Left renal cortex interstitium (tissue), 4 donors: ENCODE measurements at regions not wholly inside any gene's neighbourhood (a gene's known extent, or its start where the extent isn't known, plus 50 kb on each side); places are given as distances from the start of the nearest gene placed in this dataset.

Experiments
- DNase-seq, 4 donors: peaks; one replicate each; pipeline ENCODE4 v3.0.0-alpha.2; 2013; ENCODE audit warnings: low read depth in 4 of 4, low spot score in 2 of 4, missing footprints in 1 of 4

DNA sequence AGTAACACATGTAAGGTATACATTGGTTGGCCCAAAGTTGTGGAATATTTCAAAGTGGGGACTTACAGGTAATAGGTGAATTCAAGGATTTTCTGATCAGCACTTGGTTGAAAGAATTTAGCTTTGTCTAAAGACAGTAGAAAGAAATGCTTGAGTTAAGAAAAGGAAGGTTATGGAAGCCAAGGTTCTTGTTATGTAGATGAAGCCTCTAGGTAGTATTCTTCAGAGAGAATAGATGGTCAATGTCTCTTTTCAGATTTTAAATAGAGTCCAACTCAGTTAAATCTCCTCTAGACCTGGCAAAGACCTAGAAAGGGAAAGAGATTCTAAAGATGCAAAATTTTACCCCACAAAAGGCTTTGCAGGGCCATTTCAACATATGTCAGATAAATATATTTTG, 157.4 kb downstream of the ANKRD30B start:
- no peak for DNase-seq

DNA sequence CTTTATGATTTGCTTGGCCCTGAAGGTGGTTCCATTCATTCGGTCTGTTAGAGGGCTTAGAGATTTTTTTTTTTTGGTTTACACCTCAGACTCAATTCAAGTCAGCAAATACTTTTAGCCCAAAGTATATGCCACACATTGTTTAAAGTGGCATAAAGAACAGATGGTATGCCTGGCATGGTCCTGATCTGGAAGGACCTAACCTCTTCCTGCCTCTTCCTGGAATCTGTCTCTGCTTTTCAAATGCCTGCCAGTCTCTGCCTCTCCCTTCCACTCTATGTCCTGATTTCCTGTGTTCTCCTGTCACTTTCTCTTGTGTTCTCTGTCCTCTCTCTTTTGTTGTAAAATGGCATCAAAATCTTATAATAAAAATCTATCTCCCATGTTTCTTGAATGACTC, 158.0 kb downstream of the ANKRD30B start:
- DNase-seq: no peak

DNA sequence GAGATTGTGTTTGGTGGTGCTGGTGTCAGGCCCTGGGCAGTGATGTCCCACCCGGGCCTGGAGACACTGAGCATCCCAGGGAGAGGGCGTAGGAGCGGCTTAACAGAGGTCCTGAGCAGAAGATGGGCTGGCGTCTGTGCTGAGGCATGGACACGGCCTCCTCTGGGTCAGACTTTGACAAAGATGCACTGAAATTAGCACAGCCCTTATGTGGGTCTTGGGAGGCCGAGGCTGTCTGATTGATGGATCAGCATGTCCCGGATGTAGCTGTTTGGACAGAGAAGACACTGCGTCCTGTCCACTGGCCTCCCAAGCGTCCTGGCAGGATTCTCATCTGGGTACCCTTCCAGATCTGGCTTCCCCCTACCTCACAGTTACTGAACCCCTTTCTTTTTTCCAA, 159.4 kb downstream of the ANKRD30B start:
- no peak for DNase-seq

DNA sequence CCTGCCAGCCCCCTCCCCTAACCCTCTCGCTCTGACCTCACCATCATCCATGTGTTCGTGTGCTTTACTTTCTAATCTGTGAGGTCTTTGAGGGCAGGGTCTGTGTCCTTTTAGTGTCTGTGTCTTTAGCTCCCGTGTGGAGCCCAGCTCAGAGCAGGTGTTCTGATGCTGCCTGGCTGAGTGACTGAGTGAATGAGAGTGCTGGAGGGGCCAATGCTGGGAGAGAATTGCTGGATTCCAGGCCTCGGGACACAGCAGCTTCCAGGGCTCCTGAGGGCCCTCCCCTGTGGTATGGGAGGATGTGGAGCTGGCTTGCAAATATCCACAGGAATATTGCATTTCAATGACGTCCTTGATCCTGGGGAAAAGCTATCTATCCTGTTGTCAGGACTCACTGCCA, 160.6 kb downstream of the ANKRD30B start:
- DNase-seq: no peak

DNA sequence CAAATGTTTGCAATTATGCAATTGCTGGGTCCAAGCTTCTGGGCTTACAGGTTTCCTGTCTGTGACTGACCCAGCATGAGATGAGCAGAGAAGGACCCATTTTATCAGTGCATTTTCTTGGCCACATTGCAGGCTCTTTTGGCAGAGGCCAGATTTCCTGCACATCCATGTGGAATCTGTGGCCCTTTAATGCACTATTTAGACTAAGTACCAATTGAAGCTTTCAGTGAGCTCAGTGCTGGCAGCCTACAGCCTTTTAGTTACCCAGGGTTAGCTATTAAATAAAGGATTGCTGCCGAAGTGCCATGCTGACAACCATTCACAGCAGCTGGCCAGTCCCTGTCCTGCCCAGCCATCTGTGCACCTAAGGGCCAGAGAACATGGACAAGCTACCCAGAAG, 165.0 kb downstream of the ANKRD30B start:
- DNase-seq: no peak

DNA sequence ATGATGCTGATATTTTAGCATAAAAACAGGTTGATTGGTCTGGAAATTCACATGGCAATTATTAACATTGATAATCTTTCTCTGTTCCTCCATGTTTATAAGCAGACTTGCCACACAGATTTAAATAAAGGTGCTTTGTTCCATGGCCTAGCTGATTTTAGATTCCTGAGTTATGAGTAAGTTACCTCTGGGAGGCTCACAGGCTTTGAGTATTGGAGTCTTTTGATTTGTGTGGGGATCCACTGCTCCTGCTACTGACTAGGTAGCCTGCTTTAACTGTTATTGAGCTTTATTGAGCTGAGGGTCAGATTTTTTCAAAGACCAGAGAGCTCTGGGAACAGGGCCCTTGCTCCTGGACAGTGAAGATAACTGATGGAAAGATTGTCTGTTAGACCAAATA, 166.1 kb downstream of the ANKRD30B start:
- DNase-seq: no peak

DNA sequence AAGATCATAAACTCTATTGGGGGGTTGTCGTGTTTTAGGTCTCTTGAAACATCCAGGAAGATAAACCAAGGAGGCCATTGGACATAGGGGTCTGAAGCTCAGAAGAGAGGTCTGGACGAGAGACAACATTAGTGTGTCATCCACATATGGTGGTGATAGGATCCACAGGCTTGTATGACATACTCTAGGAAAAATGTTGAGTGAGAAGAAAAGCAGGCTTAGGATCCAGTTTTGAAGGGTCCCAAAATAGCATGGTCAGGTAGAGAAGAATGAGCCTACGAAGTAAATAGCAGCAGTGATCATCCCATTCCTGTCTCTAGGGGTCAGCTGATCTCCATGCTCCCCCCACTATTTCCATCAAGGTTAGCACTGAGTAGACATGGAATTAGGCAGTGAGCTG, 166.8 kb downstream of the ANKRD30B start:
- DNase-seq: no peak

DNA sequence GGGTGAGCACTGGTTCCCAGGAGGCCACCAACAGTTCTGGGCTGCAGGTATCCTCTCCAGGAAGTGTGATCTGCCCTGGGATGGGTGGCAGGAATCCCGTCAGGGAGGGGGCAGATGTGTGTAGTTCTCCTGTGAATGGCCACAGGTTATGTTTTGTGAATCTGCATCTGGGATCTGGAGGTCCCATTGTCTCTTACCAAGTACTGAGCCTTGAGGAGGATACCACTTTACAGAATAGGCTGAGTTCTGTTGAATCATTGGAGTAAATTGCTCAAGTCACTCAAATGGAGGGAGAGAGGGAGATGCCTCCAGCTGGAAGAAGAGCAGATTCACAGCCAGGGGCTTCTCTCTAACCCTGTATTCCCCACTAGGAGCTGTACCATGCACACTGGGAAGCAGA, 168.2 kb downstream of the ANKRD30B start:
- DNase-seq: no peak

DNA sequence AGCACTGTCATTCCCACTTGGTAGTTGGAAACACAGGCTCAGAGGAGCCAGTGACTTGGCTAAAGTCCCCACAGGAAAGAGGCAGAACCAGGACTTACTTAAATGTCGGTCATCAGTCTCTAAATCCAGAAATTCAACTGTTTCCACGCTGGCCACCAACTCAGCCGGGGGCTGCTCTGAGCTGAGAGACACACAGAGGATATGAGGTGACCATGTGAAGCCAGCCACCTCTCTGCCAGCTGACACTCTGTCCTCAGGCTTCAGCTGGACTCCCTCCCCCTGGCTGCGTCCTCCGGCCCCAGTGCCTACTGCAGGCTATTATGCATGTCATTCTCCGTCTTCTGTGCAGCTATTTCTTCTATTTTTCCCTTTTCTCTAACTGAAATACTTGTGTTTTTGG, 168.9 kb downstream of the ANKRD30B start:
- no peak for DNase-seq

DNA sequence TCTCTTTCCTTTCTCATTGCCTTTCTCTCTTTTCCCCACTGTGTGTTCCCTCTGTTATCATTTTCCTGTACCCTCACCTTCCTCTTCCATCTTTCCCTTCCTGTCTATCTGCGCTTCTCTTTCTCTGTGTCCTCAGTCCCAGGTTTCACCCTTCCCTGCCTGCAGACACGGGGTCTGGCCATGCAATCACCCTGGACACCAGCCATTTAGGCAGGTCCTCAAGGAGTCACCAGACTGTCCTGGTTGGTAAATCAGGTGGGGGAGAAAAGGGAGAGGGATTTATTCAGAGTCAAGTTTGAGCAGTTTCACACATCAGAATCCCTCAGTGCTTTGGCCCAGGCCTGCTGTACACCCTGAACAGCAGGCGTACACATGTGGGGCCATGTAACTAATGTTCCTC, 169.3 kb downstream of the ANKRD30B start:
- DNase-seq: no peak

DNA sequence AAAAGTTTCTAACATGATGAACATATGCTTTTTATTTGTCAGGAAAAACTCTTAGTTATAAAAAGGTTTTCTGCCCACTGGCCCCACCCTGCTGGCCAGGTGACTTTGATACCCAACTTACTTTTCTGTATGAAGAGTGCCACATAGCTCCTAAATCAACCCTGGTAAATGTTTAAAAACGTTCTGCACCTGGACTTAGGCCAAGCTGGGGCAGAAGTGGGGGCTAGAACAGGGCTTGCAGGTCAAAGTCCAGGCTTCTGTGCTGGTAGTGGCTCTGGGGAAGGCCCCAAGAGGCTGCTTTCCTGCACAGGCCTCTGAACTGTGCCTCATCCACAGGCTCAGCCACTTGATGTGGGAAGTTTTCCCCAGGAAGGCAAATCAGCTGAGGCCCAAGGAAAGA, 171.7 kb downstream of the ANKRD30B start:
- no peak for DNase-seq

DNA sequence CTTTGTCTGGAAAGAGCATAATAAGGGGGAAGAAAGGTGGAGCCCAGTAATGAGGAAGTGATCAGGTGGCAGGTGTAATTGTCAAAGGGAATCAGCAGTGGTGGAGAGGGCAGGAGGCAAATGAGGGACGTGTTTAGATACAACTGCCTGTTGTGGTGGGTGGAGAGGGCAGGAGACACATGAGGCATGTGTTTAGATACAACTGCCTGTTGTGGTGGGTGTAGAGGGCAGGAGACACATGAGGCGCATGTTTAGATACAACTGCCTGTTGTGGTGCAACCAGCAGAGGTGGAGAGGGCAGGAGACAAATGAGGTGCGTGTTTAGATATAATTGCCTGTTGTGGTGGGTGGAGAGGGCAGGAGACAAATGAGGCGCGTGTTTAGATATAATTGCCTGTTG, 173.1 kb downstream of the ANKRD30B start:
- no peak for DNase-seq

DNA sequence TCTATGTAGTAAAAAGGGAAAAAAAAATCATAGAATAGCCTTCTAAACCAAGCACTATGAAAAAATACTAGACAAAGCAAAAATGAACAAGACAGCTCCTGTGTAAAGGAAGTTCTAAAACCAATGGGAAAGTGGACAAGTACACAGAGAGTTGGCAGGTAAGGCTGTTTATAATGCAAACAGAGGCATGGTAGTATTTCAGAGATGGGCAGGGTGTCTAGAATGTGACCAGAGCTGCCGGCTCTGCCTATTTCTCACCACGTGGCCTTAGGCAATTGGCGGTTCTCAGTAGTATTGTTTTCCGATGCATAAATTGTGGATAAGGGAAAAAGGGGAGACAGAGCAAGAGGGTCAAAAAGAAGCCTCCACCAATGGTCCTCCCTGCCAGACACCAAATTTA, 173.6 kb downstream of the ANKRD30B start:
- no peak for DNase-seq

DNA sequence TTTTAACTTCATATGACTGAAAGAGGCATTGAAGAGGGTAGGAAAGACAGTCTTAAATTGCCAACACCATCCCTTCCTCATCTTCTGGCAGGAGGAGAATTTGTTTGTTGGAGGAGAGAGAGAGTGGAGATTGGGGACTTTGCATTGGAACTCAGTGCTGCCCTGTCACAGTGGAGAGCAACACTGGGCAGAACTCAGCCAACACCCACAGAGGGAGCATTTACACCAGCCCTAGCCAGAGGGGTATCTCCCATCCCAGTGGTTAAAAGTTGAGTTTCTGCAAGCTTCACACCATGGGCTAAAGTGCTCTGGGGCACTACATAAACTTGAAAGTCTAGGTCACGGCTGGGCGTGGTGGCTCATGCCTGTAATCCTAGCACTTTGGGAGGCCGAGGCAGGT, 174.1 kb downstream of the ANKRD30B start:
- DNase-seq: no peak

DNA sequence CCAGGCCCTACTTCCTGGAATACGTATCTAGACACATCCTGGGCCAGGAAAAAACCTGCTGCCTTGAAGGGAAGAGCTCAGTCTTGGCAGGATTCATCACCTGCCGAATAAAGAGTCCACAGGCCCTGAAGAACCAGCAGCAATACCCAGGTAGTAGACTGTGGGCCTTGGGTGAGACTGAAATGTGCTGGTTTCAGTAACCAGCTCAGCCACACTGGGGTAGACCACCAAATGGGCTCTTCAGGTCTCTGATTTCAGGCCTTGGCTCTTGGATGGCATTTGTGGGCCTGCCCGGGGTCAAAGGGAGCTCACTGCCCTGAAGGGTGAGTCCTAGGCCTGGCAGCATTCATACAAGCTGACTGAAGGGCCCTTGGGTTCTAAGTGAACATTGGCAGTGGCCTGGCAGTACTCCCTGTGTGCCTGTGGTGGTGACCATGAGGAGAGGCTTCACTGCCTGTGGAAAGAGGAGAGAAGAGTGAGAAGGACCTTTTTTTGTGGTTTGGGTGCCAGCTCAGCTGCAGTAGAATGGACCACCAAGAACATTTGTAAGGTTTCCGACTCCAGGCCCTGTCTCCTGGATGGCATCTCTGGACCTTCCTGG, 175.1 kb downstream of the ANKRD30B start:
- no peak for DNase-seq

DNA sequence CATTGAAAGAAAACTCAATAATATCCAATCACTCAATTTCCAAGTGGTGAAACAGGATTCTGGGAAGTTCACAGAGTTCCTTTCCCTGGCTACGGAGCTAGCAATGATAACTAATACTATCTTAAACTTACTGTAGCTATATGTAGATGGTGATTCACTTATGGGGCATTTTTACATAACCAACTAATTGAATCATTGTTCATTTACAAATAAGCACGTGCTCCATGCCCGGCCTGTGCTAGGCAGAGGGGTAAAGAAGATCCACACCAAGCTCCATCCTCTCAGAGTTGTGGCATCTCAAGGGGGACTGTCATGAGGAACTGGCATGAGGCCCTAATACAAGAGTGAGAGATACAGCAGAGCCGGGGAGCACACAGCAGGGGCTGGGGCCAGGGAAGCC, 176.3 kb downstream of the ANKRD30B start:
- no peak for DNase-seq

DNA sequence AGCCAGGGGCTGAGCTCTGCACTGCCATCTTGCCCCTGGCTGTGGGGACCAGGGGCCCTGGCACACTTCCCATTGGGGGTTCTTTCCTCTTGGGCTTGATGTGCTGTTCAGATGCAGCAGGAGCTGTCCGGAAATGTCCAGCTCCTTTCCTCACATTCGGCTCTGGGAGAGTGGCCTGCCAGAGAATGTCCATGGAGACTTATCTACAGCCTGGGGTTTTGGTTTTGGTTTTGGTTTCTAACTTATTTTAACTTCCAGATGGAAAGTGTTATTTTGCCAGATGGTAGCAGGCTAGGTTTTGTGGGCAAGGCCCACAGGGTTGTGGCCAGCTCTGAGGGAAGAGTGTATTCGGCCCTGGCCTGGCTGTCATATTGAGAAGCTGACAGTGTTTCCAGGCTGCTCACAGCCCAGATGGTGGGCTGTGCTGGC, 177.3 kb downstream of the ANKRD30B start:
- DNase-seq: no peak

DNA sequence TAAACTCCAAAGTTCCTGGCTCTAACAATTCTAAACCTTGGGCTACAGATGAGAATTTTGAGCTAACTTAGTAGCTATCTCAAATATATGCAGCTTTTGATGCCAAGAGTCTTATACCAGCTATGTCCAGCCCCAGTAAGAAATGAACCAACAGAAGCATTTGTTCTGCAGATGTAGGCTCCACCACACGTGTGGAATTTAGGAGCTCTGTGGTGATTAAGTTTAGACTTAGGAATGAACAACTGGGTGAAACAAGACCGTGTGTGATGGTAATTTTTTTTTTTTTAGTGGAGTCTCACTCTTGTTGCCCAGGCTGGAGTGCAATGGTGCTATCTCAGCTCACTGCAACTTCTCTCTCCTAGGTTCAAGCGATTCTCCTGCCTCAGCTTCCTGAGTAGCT, 179.7 kb downstream of the ANKRD30B start:
- DNase-seq: no peak

DNA sequence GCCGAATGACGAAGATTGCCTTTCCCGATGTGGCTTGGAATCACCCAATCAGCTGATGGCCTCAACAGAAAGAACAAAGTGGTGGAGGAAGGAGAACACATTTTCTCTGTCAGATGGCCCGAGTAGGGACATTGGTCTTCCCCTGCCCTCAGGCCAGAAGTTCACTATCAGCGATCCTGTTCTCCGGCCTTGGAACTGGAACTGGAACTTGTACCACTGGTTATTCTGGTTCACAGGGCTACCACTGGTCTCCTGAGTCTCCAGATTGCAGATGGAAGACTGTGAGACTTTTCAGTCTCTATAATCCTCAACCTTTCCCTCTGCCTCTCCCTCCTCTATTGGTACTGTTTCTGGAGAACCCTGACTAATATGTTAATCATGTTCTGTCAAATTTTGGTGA, 180.4 kb downstream of the ANKRD30B start:
- no peak for DNase-seq

DNA sequence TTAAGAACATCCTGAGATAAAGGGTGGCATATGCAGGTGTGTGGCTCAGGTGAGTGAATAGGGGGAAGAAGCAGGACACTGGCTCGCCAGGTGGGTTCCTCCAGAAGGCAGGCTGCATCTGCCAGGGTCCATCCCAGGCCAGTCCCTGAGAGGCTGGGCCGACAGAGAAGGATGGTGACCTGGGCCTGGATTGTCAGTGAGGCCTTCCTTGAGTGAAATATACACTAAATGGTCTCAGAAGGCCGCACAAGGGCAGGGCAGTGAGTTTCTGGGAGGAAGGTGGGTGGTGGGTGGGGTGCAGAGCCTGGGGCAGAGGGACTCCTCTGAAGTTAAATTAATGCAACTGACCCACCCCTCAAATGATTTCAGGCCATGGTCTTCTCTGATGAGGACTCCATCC, 182.1 kb downstream of the ANKRD30B start:
- no peak for DNase-seq

DNA sequence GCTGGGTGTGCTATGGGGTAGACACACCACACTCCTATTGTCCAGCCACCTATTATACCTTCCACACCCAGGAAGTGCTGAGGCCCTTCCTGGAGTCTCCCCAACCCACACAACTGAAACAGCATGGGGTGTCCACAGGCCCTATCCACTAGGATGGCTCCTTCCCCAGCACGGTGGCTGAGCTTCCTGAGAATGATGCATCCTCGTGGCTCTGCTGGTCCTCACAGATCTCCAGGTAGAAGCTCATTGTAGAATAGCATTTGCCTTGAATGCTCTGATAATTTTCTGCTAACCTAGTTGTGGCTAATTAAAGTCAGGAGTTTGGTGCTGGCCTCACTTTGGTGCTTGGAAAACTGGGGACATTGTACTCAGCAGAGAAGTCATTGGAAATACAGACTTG, 182.6 kb downstream of the ANKRD30B start:
- DNase-seq: no peak

DNA sequence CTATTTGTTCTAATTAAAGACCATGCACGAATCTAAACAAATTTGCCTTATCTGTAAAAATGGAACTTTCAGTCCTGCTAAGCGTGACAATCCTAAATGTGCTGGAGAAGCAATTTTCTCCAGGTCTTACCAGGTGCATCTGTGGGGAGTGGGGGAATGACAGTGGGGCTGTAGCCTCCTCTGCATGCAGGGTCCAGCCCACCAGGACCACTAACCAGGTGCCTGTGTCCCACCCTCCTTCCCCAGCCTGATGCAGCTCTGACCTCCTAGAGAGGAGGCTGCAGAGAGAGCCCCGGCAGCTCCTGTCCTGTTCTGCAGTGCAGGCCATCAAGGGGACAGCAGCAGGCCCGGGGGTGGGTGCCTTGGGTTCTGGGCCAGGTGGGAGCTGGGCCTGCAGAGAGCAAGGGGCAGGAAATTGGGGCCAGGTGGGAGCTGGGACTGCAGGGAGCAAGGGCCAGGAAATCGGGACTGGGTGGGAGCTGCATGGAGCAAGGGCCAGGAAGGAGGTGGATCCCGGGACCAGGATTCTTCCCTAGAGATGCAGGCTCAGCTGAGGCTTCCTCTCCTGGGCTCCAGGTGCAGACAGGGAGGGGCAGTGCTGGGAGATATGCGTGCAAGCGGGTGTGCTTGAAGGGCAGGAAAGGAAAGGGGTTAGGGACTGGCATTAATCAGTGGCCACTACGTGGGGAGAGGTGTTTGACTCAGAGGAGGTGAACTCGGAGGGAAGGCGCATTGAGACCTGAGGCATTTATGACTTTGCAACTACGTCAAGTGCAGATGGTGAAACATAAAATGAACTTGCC, 185.3 kb downstream of the ANKRD30B start:
- no peak for DNase-seq

DNA sequence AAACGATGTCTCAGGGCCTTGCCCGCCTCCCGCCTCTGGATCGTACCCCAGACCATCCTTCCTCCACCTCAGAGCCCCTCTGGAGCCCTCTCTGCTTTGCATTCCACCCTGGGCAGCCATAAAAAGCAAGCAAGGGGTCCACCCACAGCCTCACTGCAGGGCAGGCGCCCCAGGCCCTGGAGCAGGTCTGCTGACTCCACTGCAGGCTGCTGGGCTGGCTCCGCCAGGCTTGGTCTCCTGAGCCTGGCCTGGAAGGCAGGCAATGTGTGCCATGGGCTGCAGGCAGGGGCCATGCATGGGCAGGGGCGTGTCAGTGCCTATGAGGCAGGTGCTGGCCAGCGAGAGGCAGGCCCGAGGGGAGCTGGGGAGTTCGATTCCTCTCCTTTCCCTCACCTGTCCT, 186.0 kb downstream of the ANKRD30B start:
- no peak for DNase-seq
